Cardiac muscle cell (in vitro differentiated cells and primary cell): ENCODE measurements at regions not wholly inside any gene's neighbourhood (a gene's known extent, or its start where the extent isn't known, plus 50 kb on each side); places are given as distances from the start of the nearest gene placed in this dataset.

Experiments used
- DNase-seq, 2 donors: peaks; one replicate each; pipeline versions ENCODE4 v3.0.0 to v3.0.0-alpha.2; 2010 to 2017; ENCODE audit warnings: low read depth in 1 of 2, low spot score in 1 of 2
- H3K27ac ChIP-seq: fragments of 200-600 bp; sonication (generic); 2 replicates; pipeline ENCODE4 v1.5.1; 2016
- H3K27me3 ChIP-seq: fragments of 200-600 bp; sonication (generic); 2 replicates; pipeline ENCODE4 v1.6.0; 2016; ENCODE audit warnings: control low read depth
- H3K36me3 ChIP-seq: fragments of 200-600 bp; sonication (generic); 2 replicates; pipeline ENCODE4 v1.5.1; 2016; ENCODE audit warnings: control low read depth
- H3K4me1 ChIP-seq: fragments of 200-600 bp; sonication (generic); 2 replicates; pipeline ENCODE4 v1.8.1; 2017; ENCODE audit warnings: low read depth, mild to moderate bottlenecking, mixed run types
- H3K4me3 ChIP-seq: fragments of 200-600 bp; sonication (generic); 2 replicates; pipeline ENCODE4 v1.5.1; 2016; ENCODE audit warnings: mild to moderate bottlenecking
- H3K9me3 ChIP-seq: fragments of 200-600 bp; sonication (generic); 2 replicates; pipeline ENCODE4 v1.5.1; 2017; ENCODE audit warnings: low read depth, mild to moderate bottlenecking, control low read depth
- CTCF ChIP-seq: IDR thresholded peaks from 2 replicates; pipeline ENCODE4 v1.5.1; 2012; ENCODE audit warnings: low read depth, mild to moderate bottlenecking, low read length

DNA sequence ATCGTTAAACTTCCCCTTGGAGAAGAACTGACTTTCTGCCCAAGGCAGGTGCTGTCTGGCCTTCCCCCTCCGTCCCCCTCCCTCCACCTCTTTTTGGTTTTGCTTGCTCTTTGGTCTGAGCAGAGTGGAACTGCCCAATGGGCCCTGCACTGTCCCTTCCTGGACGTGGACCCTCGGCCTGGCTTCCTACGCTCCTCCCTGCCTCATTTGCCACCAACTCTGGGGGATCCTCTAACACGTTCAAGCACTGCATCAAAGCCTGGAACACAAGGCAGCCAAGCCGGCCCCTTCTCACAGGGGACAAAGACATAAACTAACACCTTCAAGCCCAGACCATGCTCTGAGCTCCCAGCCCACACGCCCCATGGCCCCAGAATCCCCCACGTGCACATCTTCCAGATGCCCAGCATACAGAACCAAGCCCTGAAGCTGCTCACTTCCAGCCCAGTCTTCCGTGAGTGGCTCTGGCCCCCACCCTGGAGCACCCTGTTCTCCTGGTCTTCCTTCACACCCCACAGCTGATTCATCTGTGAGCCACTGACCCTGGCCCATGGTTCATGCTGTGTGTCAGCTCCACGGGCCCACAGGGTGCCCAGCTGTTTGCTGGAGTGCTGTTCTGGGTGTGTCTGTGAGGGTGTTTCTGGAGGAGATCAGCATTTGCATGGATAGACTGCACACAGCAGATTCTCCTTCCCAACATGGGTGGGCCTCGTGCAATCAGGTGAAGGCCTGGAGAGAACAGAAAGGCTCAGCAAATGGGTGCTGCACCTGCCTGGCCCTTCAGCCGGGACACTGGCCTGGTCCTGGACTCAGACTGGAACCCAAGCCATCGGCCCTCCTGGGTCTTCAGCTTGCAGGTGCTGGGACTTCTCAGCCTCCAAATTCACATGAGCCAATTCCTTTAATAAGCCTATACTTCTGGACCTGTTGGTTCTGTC lies 247.1 kb upstream of the SALL3 start:
- Histone ChIP-seq H3K9me3 (no peaks in the 10 kb centered on the region), H3K4me1 (peaks cover 5% of the 10 kb centered on the region), H3K27me3 (no peaks in the 10 kb centered on the region), H3K4me3 (no peak overlapping the region), H3K27ac (no peak overlapping the region), H3K36me3 (no peaks in the 10 kb centered on the region)
- TF ChIP-seq CTCF = no peak
- peak in 1 of 2 donors; percentile 6 for DNase-seq

GRCh38 chr18:78733762-78734613 lies 245.6 kb upstream of the SALL3 start:
- H3K36me3 ChIP-seq = no peaks in the 10 kb centered on the region
- H3K27ac ChIP-seq = no peak overlapping the region
- H3K4me3 ChIP-seq = no peak overlapping the region
- H3K27me3 ChIP-seq = no peaks in the 10 kb centered on the region
- H3K9me3 ChIP-seq = no peaks in the 10 kb centered on the region
- H3K4me1 ChIP-seq = peaks cover 5% of the 10 kb centered on the region
- DNase-seq = no peak
- no peak for TF ChIP-seq CTCF

DNA sequence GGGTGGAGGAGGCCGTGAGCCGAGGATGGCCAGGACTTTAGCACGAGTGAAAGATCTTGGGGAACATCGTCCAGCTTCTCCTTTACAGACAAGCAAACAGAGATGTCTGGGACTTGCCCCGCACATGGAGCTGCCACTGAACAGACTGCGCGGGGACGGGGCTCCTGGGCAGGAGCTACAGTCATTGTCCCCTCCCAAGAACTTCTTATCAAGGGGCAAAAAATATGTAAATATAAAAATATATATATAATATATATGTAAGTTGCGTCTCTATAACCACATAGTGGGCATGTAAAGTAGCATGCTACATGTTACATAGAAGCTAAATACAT lies 245.0 kb upstream of the SALL3 start:
- DNase-seq = no peak
- H3K27ac ChIP-seq = no peak overlapping the region
- H3K9me3 ChIP-seq = no peaks in the 10 kb centered on the region
- peaks cover 5% of the 10 kb centered on the region for H3K4me1 ChIP-seq
- no peak for TF ChIP-seq CTCF
- H3K4me3 ChIP-seq = no peak overlapping the region
- H3K36me3 ChIP-seq = no peaks in the 10 kb centered on the region
- no peaks in the 10 kb centered on the region for H3K27me3 ChIP-seq

DNA sequence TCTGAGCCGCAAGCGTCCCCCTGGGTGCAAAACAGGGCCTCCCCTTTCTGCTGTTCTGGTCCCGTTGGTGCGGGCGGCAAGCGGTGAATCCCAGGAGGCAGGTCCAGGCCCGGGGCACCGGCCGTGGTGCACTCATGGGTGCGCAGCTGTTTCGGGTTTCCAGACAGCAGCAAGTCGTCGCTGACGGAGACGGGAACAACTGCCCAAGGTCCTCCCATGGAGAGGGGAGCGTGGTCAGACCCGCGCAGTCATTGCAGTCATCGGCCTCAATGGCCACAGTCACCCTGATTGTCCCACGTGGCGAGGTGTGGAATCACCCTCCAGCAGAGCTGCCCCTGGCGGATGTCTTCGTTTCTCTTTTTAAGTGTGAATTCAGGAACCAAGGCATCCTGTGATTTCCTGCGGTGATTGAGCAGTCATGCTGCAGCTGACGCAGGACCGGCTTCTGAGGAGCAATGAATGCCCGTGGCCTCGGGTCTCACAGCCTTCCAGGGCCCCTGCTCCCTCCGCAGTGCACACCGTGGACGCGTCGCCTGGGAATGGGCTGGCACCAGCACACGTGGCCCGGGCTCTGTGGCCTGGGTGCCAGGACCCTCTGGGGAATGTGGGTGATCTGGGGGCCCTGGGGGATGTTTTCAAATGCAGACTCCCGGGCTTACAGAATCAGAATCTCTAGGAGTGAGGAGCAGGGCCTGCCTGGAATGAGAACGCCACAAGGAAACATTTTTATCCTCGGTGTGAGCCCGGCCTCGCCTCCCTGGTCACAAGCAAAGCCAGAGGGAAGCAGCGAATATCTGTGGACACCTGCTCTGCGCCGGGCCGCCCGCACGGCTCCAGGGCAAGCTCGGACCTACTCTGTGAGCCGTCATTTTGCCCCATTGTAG lies 244.2 kb upstream of the SALL3 start:
- H3K4me3 ChIP-seq = no peak overlapping the region
- no peaks in the 10 kb centered on the region for H3K36me3 ChIP-seq
- no peaks in the 10 kb centered on the region for H3K9me3 ChIP-seq
- H3K27me3 ChIP-seq = no peaks in the 10 kb centered on the region
- H3K4me1 ChIP-seq = peaks cover 5% of the 10 kb centered on the region
- no peak for DNase-seq
- TF ChIP-seq CTCF = no peak
- H3K27ac ChIP-seq = no peak overlapping the region

DNA sequence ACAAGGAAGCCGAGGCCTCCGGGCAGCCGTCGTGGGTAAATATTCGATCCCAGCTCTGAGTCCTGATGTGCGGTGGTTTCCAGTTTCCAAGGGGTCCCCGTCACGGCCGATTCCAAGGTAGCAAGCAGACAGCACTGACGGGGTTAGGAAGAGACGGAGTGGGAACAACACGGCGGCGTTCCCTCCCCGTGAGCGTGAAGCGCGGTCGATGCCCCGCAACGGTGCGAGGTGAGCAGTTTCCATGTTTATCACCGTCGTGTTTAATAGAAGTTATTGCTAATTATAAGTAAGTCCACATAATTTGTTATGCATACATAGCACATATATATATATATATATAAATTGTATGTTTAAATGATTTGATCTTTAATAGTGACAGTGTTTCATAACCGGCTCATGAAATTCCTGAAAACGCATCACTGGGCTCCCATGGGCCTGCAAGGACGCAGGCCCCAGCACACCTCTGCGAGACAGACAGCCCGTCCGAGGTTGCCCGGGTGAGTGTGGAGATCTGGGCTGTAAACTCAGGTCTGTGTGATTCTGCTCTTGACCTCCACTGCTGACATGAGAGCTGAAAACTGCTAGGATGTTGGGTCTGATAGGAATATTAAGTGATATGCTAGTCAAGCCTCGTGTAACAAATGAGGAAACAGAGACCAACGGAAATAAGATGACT lies 243.5 kb upstream of the SALL3 start:
- Histone ChIP-seq H3K4me3 (no peak overlapping the region), H3K9me3 (no peaks in the 10 kb centered on the region), H3K4me1 (peaks cover 5% of the 10 kb centered on the region), H3K36me3 (no peaks in the 10 kb centered on the region), H3K27me3 (no peaks in the 10 kb centered on the region), H3K27ac (no peak overlapping the region)
- TF ChIP-seq CTCF = no peak
- DNase-seq = no peak
